ENCODE measurements at regions not wholly inside any gene's neighbourhood (a gene's known extent, or its start where the extent isn't known, plus 50 kb on each side); places are given as distances from the start of the nearest gene placed in this dataset.
"Not testable (repeated sequence)": the region's sequence is repeated elsewhere in the genome, so short reads cannot be mapped to it uniquely, and the experiment has no call there.

- Histone ChIP-seq H3K4me3 (ENCODE audit: low read length in 2 of 2) (no peak overlapping the region), H3K4me1 (ENCODE audit: control insufficient read depth, insufficient read depth, low read length) (peaks cover 10% of the 10 kb centered on the region), H3K36me3 (ENCODE audit: control insufficient read depth in 2 of 2, insufficient read depth in 2 of 2, low read length in 2 of 2) (no peaks in the 10 kb centered on the region), H3K27me3 (ENCODE audit: control insufficient read depth in 1 of 2, insufficient read depth in 2 of 2, low read length in 2 of 2) (no peaks in the 10 kb centered on the region), H3K9me3 (ENCODE audit: control insufficient read depth in 2 of 2, low read length in 2 of 2) (peaks cover 0 to under 1% of the 10 kb centered on the region in 2 donors), H3K9ac (ENCODE audit: low read length in 2 of 2) (no peak overlapping the region), H3K27ac (ENCODE audit: low read length) (no peak overlapping the region)
Measured at GRCh38 chr2:19632403-19632991, 269.3 kb downstream of the TTC32 start.

GRCh38 chr2:19631871-19632270, 269.9 kb downstream of the TTC32 start:
- Histone ChIP-seq H3K27ac (ENCODE audit: low read length) (no peak overlapping the region), H3K36me3 (ENCODE audit: control insufficient read depth in 2 of 2, insufficient read depth in 2 of 2, low read length in 2 of 2) (no peaks in the 10 kb centered on the region), H3K9me3 (ENCODE audit: control insufficient read depth in 2 of 2, low read length in 2 of 2) (peaks cover 0 to 6% of the 10 kb centered on the region in 2 donors), H3K4me1 (ENCODE audit: control insufficient read depth, insufficient read depth, low read length) (peaks cover 10% of the 10 kb centered on the region), H3K27me3 (ENCODE audit: control insufficient read depth in 1 of 2, insufficient read depth in 2 of 2, low read length in 2 of 2) (no peaks in the 10 kb centered on the region), H3K4me3 (ENCODE audit: low read length in 2 of 2) (no peak overlapping the region), H3K9ac (ENCODE audit: low read length in 2 of 2) (no peak overlapping the region)

GRCh38 chr2:19630921-19631320, 270.9 kb downstream of the TTC32 start:
- H3K9me3 ChIP-seq (ENCODE audit: control insufficient read depth in 2 of 2, low read length in 2 of 2) = peaks cover 0 to 6% of the 10 kb centered on the region in 2 donors
- H3K36me3 ChIP-seq (ENCODE audit: control insufficient read depth in 2 of 2, insufficient read depth in 2 of 2, low read length in 2 of 2) = no peaks in the 10 kb centered on the region
- no peak overlapping the region for H3K4me3 ChIP-seq (ENCODE audit: low read length in 2 of 2)
- no peaks in the 10 kb centered on the region for H3K27me3 ChIP-seq (ENCODE audit: control insufficient read depth in 1 of 2, insufficient read depth in 2 of 2, low read length in 2 of 2)
- no peak overlapping the region for H3K9ac ChIP-seq (ENCODE audit: low read length in 2 of 2)
- H3K27ac ChIP-seq (ENCODE audit: low read length) = no peak overlapping the region
- peaks cover 10% of the 10 kb centered on the region for H3K4me1 ChIP-seq (ENCODE audit: control insufficient read depth, insufficient read depth, low read length)

- no peak overlapping the region for H3K27ac ChIP-seq (ENCODE audit: low read length)
- H3K27me3 ChIP-seq (ENCODE audit: control insufficient read depth in 1 of 2, insufficient read depth in 2 of 2, low read length in 2 of 2) = no peaks in the 10 kb centered on the region
- H3K9ac ChIP-seq (ENCODE audit: low read length in 2 of 2) = no peak overlapping the region
- no peaks in the 10 kb centered on the region for H3K36me3 ChIP-seq (ENCODE audit: control insufficient read depth in 2 of 2, insufficient read depth in 2 of 2, low read length in 2 of 2)
- peaks cover 0 to 6% of the 10 kb centered on the region in 2 donors for H3K9me3 ChIP-seq (ENCODE audit: control insufficient read depth in 2 of 2, low read length in 2 of 2)
- H3K4me1 ChIP-seq (ENCODE audit: control insufficient read depth, insufficient read depth, low read length) = peaks cover 3% of the 10 kb centered on the region
- H3K4me3 ChIP-seq (ENCODE audit: low read length in 2 of 2) = no peak overlapping the region
Measured at GRCh38 chr2:19627359-19627758, 268.9 kb upstream of the OSR1 start.

- Histone ChIP-seq H3K27me3 (ENCODE audit: control insufficient read depth in 1 of 2, insufficient read depth in 2 of 2, low read length in 2 of 2) (no peaks in the 10 kb centered on the region), H3K9ac (ENCODE audit: low read length in 2 of 2) (no peak overlapping the region), H3K4me3 (ENCODE audit: low read length in 2 of 2) (no peak overlapping the region), H3K27ac (ENCODE audit: low read length) (no peak overlapping the region), H3K4me1 (ENCODE audit: control insufficient read depth, insufficient read depth, low read length) (no peaks in the 10 kb centered on the region), H3K36me3 (ENCODE audit: control insufficient read depth in 2 of 2, insufficient read depth in 2 of 2, low read length in 2 of 2) (no peaks in the 10 kb centered on the region), H3K9me3 (ENCODE audit: control insufficient read depth in 2 of 2, low read length in 2 of 2) (peaks cover 0 to 6% of the 10 kb centered on the region in 2 donors)
Measured at GRCh38 chr2:19623488-19623887, 265.1 kb upstream of the OSR1 start.

- Histone ChIP-seq H3K9ac (ENCODE audit: low read length in 2 of 2) (no peak overlapping the region), H3K27me3 (ENCODE audit: control insufficient read depth in 1 of 2, insufficient read depth in 2 of 2, low read length in 2 of 2) (no peaks in the 10 kb centered on the region), H3K9me3 (ENCODE audit: control insufficient read depth in 2 of 2, low read length in 2 of 2) (peaks cover 0 to 9% of the 10 kb centered on the region in 2 donors), H3K27ac (ENCODE audit: low read length) (no peak overlapping the region), H3K4me3 (ENCODE audit: low read length in 2 of 2) (no peak overlapping the region), H3K4me1 (ENCODE audit: control insufficient read depth, insufficient read depth, low read length) (no peaks in the 10 kb centered on the region), H3K36me3 (ENCODE audit: control insufficient read depth in 2 of 2, insufficient read depth in 2 of 2, low read length in 2 of 2) (no peaks in the 10 kb centered on the region)
Measured at GRCh38 chr2:19617257-19617848, 258.9 kb upstream of the OSR1 start.

- not testable (repeated sequence) for H3K27me3 ChIP-seq (ENCODE audit: control insufficient read depth in 1 of 2, insufficient read depth in 2 of 2, low read length in 2 of 2); H3K9me3 ChIP-seq (ENCODE audit: control insufficient read depth in 2 of 2, low read length in 2 of 2); H3K4me1 ChIP-seq (ENCODE audit: control insufficient read depth, insufficient read depth, low read length); H3K36me3 ChIP-seq (ENCODE audit: control insufficient read depth in 2 of 2, insufficient read depth in 2 of 2, low read length in 2 of 2); H3K27ac ChIP-seq (ENCODE audit: low read length); H3K9ac ChIP-seq (ENCODE audit: low read length in 2 of 2); H3K4me3 ChIP-seq (ENCODE audit: low read length in 2 of 2)
Measured at GRCh38 chr2:19615402-19615801, 257.0 kb upstream of the OSR1 start.

GRCh38 chr2:19614066-19614465, 255.6 kb upstream of the OSR1 start:
- H3K4me1 ChIP-seq (ENCODE audit: control insufficient read depth, insufficient read depth, low read length) = no peaks in the 10 kb centered on the region
- no peak overlapping the region for H3K4me3 ChIP-seq (ENCODE audit: low read length in 2 of 2)
- H3K9me3 ChIP-seq (ENCODE audit: control insufficient read depth in 2 of 2, low read length in 2 of 2) = peaks cover 0 to 9% of the 10 kb centered on the region in 2 donors
- no peak overlapping the region for H3K9ac ChIP-seq (ENCODE audit: low read length in 2 of 2)
- no peak overlapping the region for H3K27ac ChIP-seq (ENCODE audit: low read length)
- no peaks in the 10 kb centered on the region for H3K36me3 ChIP-seq (ENCODE audit: control insufficient read depth in 2 of 2, insufficient read depth in 2 of 2, low read length in 2 of 2)
- H3K27me3 ChIP-seq (ENCODE audit: control insufficient read depth in 1 of 2, insufficient read depth in 2 of 2, low read length in 2 of 2) = no peaks in the 10 kb centered on the region

GRCh38 chr2:19611491-19612332, 253.3 kb upstream of the OSR1 start:
- Histone ChIP-seq H3K27me3 (ENCODE audit: control insufficient read depth in 1 of 2, insufficient read depth in 2 of 2, low read length in 2 of 2) (no peaks in the 10 kb centered on the region), H3K4me1 (ENCODE audit: control insufficient read depth, insufficient read depth, low read length) (no peaks in the 10 kb centered on the region), H3K4me3 (ENCODE audit: low read length in 2 of 2) (no peak overlapping the region), H3K9ac (ENCODE audit: low read length in 2 of 2) (no peak overlapping the region), H3K9me3 (ENCODE audit: control insufficient read depth in 2 of 2, low read length in 2 of 2) (peaks cover 0 to 6% of the 10 kb centered on the region in 2 donors), H3K36me3 (ENCODE audit: control insufficient read depth in 2 of 2, insufficient read depth in 2 of 2, low read length in 2 of 2) (no peaks in the 10 kb centered on the region), H3K27ac (ENCODE audit: low read length) (no peak overlapping the region)

- H3K27me3 ChIP-seq (ENCODE audit: control insufficient read depth in 1 of 2, insufficient read depth in 2 of 2, low read length in 2 of 2) = no peaks in the 10 kb centered on the region
- H3K27ac ChIP-seq (ENCODE audit: low read length) = no peak overlapping the region
- H3K4me3 ChIP-seq (ENCODE audit: low read length in 2 of 2) = no peak overlapping the region
- no peaks in the 10 kb centered on the region for H3K36me3 ChIP-seq (ENCODE audit: control insufficient read depth in 2 of 2, insufficient read depth in 2 of 2, low read length in 2 of 2)
- no peak overlapping the region for H3K9ac ChIP-seq (ENCODE audit: low read length in 2 of 2)
- H3K9me3 ChIP-seq (ENCODE audit: control insufficient read depth in 2 of 2, low read length in 2 of 2) = no peaks in the 10 kb centered on the region
- no peaks in the 10 kb centered on the region for H3K4me1 ChIP-seq (ENCODE audit: control insufficient read depth, insufficient read depth, low read length)
Measured at GRCh38 chr2:19609266-19609665, 250.8 kb upstream of the OSR1 start.
